HCT116 (cell line): ENCODE measurements at regions not wholly inside any gene's neighbourhood (a gene's known extent, or its start where the extent isn't known, plus 50 kb on each side); places are given as distances from the start of the nearest gene placed in this dataset.

Experiments used
- ATAC-seq: fragments of 200-7000 bp; cut with Tn5 transposase; 2 replicates; pipeline ENCODE4 v1.9.1; 2020; ENCODE audit warnings: mild to moderate bottlenecking, moderate library complexity
- BruUV-seq: library from RNA; stranded (reverse); fragments of 400-500 nt; replicated peaks from 2 replicates; lab custom pipeline; 2021; lab: Mats Ljungman, UMichigan
- CTCF ChIA-PET: fragments of 300-600 bp; sonication (Branson Sonifier 250); formaldehyde crosslinking; loops from one replicate; lab custom pipeline; 2021; ENCODE audit warnings: antibody characterized with exemption; lab: Charles Lee
- POLR2A ChIA-PET: fragments of 300-600, 350-600 bp; sonication (Branson Sonifier 250); formaldehyde crosslinking; loops from one replicate; lab custom pipeline; 2021; ENCODE audit warnings: antibody characterized with exemption; lab: Charles Lee
- RAD21 ChIA-PET, 2 experiments: fragments of 300-600 bp; sonication (Branson Sonifier 250); formaldehyde crosslinking; loops; one replicate each; lab custom pipeline; 2023; ENCODE audit warnings: low total read pairs in 2 of 2; ENCODE audit not compliant: uncharacterized antibody in 2 of 2, unreplicated experiment in 2 of 2, low non-redundant PET in 1 of 2; lab: Charles Lee
- DNase-seq: peaks from one replicate; pipeline ENCODE4 v3.0.0-alpha.2; 2010; ENCODE audit warnings: low read depth, low spot score
- H2AFZ ChIP-seq: fragments of 200-600 bp; shearing (Covaris generic), sonication (generic); 2 replicates; pipeline ENCODE4 v1.6.1; 2017; ENCODE audit warnings: low read depth, mixed run types, mixed read lengths, antibody characterized with exemption, low read length; ENCODE audit not compliant: poor library complexity, severe bottlenecking
- H3K27ac ChIP-seq: 2 replicates; pipeline ENCODE4 v1.5.1; 2012; ENCODE audit warnings: low read depth, low read length
- H3K27me3 ChIP-seq: fragments of 200-600 bp; sonication (generic); 2 replicates; pipeline ENCODE4 v1.6.1; 2016; ENCODE audit warnings: mixed run types, low read length, mixed read lengths; ENCODE audit not compliant: insufficient read depth
- H3K36me3 ChIP-seq, 2 experiments: fragments of 200-500 bp in 1 of 2; fragments of 200-600 bp in 1 of 2; sonication (Bioruptor generic) in 1 of 2; sonication (generic) in 1 of 2; 2 replicates each; pipeline versions ENCODE4 v1.5.1 to v1.6.1; 2014 to 2016; ENCODE audit warnings: low read length in 2 of 2, inconsistent platforms in 1 of 2, mixed read lengths in 1 of 2, mixed run types in 1 of 2; ENCODE audit not compliant: insufficient read depth in 2 of 2, control insufficient read depth in 1 of 2
- H3K4me1 ChIP-seq, 2 experiments: fragments of 200-600 bp in 1 of 2; sonication (generic) in 1 of 2; 2 replicates each; pipeline versions ENCODE4 v1.5.1 to v1.6.1; 2012 to 2017; ENCODE audit warnings: low read length in 2 of 2, inconsistent platforms in 1 of 2, mild to moderate bottlenecking in 1 of 2, mixed read lengths in 1 of 2, mixed run types in 1 of 2, moderate library complexity in 1 of 2; ENCODE audit not compliant: insufficient read depth in 2 of 2, control insufficient read depth in 1 of 2
- H3K4me2 ChIP-seq: fragments of 200-600 bp; sonication (generic); 2 replicates; pipeline ENCODE4 v1.6.1; 2017; ENCODE audit warnings: mixed run types, low read length, mixed read lengths
- H3K4me3 ChIP-seq, 2 experiments: fragments of 200-600 bp in 1 of 2; sonication (generic) in 1 of 2; replicated peaks in 1 of 2; 2 replicates each; pipeline ENCODE4 v1.5.1; 2011 to 2016; ENCODE audit warnings: low read length in 2 of 2, control low read depth in 1 of 2, low read depth in 1 of 2, mild to moderate bottlenecking in 1 of 2, mixed read lengths in 1 of 2, mixed run types in 1 of 2
- H3K79me2 ChIP-seq: fragments of 200-600 bp; sonication (generic); 2 replicates; pipeline ENCODE4 v1.6.1; 2017; ENCODE audit warnings: mild to moderate bottlenecking, mixed run types, low read length, moderate library complexity, mixed read lengths; ENCODE audit not compliant: insufficient read depth
- H3K9ac ChIP-seq: fragments of 200-600 bp; sonication (generic); 2 replicates; pipeline ENCODE4 v1.6.1; 2016; ENCODE audit warnings: low read length, mixed read lengths
- H3K9me2 ChIP-seq: fragments of 200-600 bp; sonication (generic), shearing (Covaris generic); 2 replicates; pipeline ENCODE4 v1.6.1; 2017; ENCODE audit warnings: mixed run types, mild to moderate bottlenecking, moderate library complexity; ENCODE audit not compliant: insufficient read depth
- H3K9me3 ChIP-seq, 2 experiments: fragments of 200-500 bp in 1 of 2; fragments of 200-600 bp in 1 of 2; sonication (Bioruptor generic) in 1 of 2; sonication (generic) in 1 of 2; 2 replicates each; pipeline ENCODE4 v1.6.1; 2014 to 2017; ENCODE audit warnings: low read length in 2 of 2, mixed read lengths in 2 of 2, inconsistent platforms in 1 of 2, low read depth in 1 of 2, mild to moderate bottlenecking in 1 of 2, mixed run types in 1 of 2, moderate library complexity in 1 of 2; ENCODE audit not compliant: control insufficient read depth in 1 of 2, insufficient read depth in 1 of 2
- H4K20me1 ChIP-seq: fragments of 200-600 bp; sonication (generic), shearing (Covaris generic); 2 replicates; pipeline ENCODE4 v1.6.1; 2017; ENCODE audit warnings: mixed run types, mild to moderate bottlenecking, moderate library complexity; ENCODE audit not compliant: insufficient read depth
- CBX3 ChIP-seq: IDR thresholded peaks from 2 replicates; pipeline ENCODE4 v1.6.1; 2012; ENCODE audit warnings: low read depth
- CEBPB ChIP-seq: IDR thresholded peaks from 2 replicates; pipeline ENCODE4 v1.6.1; 2012; ENCODE audit warnings: low read depth
- EGR1 ChIP-seq: IDR thresholded peaks from 2 replicates; pipeline ENCODE4 v1.6.1; 2012; ENCODE audit warnings: low read depth
- EZH2 ChIP-seq: fragments of 200-600 bp; sonication (generic); IDR thresholded peaks from 2 replicates; pipeline ENCODE4 v1.6.1; 2017; ENCODE audit warnings: antibody characterized with exemption, mixed run types
- EZH2phosphoT487 ChIP-seq: fragments of 200-600 bp; IDR thresholded peaks from 2 replicates; pipeline ENCODE4 v1.6.1; 2018; ENCODE audit warnings: antibody characterized with exemption, borderline replicate concordance
- POLR2A ChIP-seq: IDR thresholded peaks from 2 replicates; pipeline ENCODE4 v1.7.0; 2011; ENCODE audit warnings: borderline replicate concordance; ENCODE audit not compliant: insufficient read depth, insufficient read length; ENCODE audit errors: extremely low read depth
- POLR2AphosphoS5 ChIP-seq: IDR thresholded peaks from 2 replicates; pipeline ENCODE4 v1.6.1; 2011; ENCODE audit warnings: mild to moderate bottlenecking, low read depth, low read length, moderate library complexity
- RAD21 ChIP-seq: IDR thresholded peaks from 2 replicates; pipeline ENCODE4 v1.6.1; 2012; ENCODE audit warnings: low read depth, mild to moderate bottlenecking
- SIN3A ChIP-seq: IDR thresholded peaks from 2 replicates; pipeline ENCODE4 v1.6.1; 2012; ENCODE audit warnings: low read depth
- SP1 ChIP-seq: IDR thresholded peaks from 2 replicates; pipeline ENCODE4 v1.6.1; 2012; ENCODE audit warnings: low read depth
- TCF7L2 ChIP-seq: IDR thresholded peaks from 2 replicates; pipeline ENCODE4 v1.7.0; 2011; ENCODE audit warnings: borderline replicate concordance, inconsistent platforms; ENCODE audit not compliant: insufficient read depth, insufficient read length; ENCODE audit errors: extremely low read depth
- YY1 ChIP-seq: IDR thresholded peaks from 2 replicates; pipeline ENCODE4 v1.6.1; 2011; ENCODE audit warnings: low read length, low read depth, moderate library complexity, mild to moderate bottlenecking; ENCODE audit not compliant: insufficient replicate concordance; ENCODE audit errors: extremely low read depth
- ZFX ChIP-seq: fragments of 450-650 bp; IDR thresholded peaks from 2 replicates; pipeline ENCODE4 v1.6.1; 2017
- ZNF274 ChIP-seq: fragments of 200-500 bp; sonication (Bioruptor generic); IDR thresholded peaks from 2 replicates; pipeline ENCODE4 v1.6.1; 2014; ENCODE audit warnings: mild to moderate bottlenecking, low read depth, low read length, inconsistent platforms
- intact Hi-C: fragments of 100-400 bp; cut with micrococcal nuclease; formaldehyde crosslinking; loops from 2 replicates; pipeline ENCODE4 v1.10.0; 2022
- TF ChIP-seq, protein P1 (sequence below), 3 experiments: fragments of 200-600 bp in 1 of 3; sonication (generic) in 1 of 3; IDR thresholded peaks in 2 of 3; conservative IDR thresholded peaks in 1 of 3; 2 replicates each; pipeline ENCODE4 v1.5.1; 2012 to 2017; ENCODE audit warnings: low read depth in 2 of 3, low read length in 2 of 3, antibody characterized with exemption in 1 of 3, borderline replicate concordance in 1 of 3, control low read depth in 1 of 3, mild to moderate bottlenecking in 1 of 3, mixed read lengths in 1 of 3, mixed run types in 1 of 3, moderate library complexity in 1 of 3; ENCODE audit not compliant: insufficient read depth in 1 of 3
- TF ChIP-seq, protein P2 (sequence below): IDR thresholded peaks from 2 replicates; pipeline ENCODE4 v1.6.1; 2012; ENCODE audit warnings: low read depth

DNA sequence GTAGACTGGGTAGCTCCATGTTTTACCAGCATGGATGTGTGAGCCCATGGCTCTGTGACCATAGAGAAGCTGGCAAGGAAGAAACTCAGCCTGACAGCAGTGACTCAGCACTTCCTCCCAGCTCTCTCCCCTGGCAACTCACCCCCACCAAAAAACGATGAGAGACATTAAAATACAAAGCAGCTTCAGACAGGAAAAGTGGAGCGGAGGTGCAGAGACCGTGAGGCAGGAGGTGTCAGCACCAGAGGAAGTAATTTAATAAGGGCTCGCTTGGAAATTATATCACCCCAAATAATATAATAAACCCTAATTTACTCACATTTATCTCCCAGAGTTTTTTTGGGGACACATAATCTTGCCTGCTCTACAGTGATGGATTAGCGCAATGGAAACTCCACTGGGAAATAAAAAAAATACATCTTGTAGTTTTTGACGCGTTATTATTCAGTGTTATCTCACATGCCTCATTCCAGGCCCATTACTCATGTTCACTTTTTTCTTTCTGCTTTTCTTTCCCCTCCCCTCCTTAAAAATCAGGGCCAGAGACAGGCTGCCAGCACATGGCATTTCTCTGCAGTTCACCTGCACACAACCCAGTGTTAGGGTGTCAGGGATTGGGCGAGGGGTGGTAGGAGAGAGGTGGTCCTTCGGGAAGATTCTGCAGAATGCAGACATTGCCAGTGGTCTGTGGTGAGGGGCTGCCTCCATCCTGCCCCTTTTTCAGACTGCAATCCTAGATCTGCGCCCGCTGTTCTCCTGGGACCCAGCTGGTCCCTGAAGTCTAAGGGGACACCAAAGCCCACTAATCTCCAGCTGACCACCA, 170.8 kb downstream of the BUD13 start:
- CTCF ChIA-PET: no interaction called here
- Histone ChIP-seq H3K4me3 (no peak overlapping the region), H2AFZ (no peak overlapping the region), H3K9me2 (no peaks in the 10 kb centered on the region), H3K36me3 (no peaks in the 10 kb centered on the region), H3K9ac (no peak overlapping the region), H3K27me3 (peaks cover 21% of the 10 kb centered on the region), H3K27ac (no peak overlapping the region), H3K79me2 (no peaks in the 10 kb centered on the region), H3K4me1 (peaks cover 0 to 5% of the 10 kb centered on the region in 2 experiments; a peak in 1 of 4 replicates), H3K4me2 (no peak overlapping the region), H3K9me3 (no peaks in the 10 kb centered on the region), H4K20me1 (no peaks in the 10 kb centered on the region)
- TF ChIP-seq ZNF274: no peak
- TF ChIP-seq EZH2: no peak
- TF ChIP-seq, protein P1, sequence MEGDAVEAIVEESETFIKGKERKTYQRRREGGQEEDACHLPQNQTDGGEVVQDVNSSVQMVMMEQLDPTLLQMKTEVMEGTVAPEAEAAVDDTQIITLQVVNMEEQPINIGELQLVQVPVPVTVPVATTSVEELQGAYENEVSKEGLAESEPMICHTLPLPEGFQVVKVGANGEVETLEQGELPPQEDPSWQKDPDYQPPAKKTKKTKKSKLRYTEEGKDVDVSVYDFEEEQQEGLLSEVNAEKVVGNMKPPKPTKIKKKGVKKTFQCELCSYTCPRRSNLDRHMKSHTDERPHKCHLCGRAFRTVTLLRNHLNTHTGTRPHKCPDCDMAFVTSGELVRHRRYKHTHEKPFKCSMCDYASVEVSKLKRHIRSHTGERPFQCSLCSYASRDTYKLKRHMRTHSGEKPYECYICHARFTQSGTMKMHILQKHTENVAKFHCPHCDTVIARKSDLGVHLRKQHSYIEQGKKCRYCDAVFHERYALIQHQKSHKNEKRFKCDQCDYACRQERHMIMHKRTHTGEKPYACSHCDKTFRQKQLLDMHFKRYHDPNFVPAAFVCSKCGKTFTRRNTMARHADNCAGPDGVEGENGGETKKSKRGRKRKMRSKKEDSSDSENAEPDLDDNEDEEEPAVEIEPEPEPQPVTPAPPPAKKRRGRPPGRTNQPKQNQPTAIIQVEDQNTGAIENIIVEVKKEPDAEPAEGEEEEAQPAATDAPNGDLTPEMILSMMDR (IDR thresholded peaks at IDR 0.05 in 2 of 3, conservative IDR thresholded peaks at IDR 0.05 in 1 of 3; ENCODE audit: borderline replicate concordance in 1 of 3, insufficient read depth in 1 of 3, low read depth in 2 of 3, low read length in 2 of 3): no peak
- TF ChIP-seq CBX3: no peak
- TF ChIP-seq RAD21: no peak
- TF ChIP-seq, protein P2, sequence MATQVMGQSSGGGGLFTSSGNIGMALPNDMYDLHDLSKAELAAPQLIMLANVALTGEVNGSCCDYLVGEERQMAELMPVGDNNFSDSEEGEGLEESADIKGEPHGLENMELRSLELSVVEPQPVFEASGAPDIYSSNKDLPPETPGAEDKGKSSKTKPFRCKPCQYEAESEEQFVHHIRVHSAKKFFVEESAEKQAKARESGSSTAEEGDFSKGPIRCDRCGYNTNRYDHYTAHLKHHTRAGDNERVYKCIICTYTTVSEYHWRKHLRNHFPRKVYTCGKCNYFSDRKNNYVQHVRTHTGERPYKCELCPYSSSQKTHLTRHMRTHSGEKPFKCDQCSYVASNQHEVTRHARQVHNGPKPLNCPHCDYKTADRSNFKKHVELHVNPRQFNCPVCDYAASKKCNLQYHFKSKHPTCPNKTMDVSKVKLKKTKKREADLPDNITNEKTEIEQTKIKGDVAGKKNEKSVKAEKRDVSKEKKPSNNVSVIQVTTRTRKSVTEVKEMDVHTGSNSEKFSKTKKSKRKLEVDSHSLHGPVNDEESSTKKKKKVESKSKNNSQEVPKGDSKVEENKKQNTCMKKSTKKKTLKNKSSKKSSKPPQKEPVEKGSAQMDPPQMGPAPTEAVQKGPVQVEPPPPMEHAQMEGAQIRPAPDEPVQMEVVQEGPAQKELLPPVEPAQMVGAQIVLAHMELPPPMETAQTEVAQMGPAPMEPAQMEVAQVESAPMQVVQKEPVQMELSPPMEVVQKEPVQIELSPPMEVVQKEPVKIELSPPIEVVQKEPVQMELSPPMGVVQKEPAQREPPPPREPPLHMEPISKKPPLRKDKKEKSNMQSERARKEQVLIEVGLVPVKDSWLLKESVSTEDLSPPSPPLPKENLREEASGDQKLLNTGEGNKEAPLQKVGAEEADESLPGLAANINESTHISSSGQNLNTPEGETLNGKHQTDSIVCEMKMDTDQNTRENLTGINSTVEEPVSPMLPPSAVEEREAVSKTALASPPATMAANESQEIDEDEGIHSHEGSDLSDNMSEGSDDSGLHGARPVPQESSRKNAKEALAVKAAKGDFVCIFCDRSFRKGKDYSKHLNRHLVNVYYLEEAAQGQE: no peak
- no peak for TF ChIP-seq EGR1
- no peak for TF ChIP-seq POLR2A
- no peak for TF ChIP-seq SP1
- no peak for TF ChIP-seq POLR2AphosphoS5
- no peak for TF ChIP-seq CEBPB
- TF ChIP-seq TCF7L2: no peak
- no peak for TF ChIP-seq SIN3A
- TF ChIP-seq EZH2phosphoT487: no peak
- no peak for TF ChIP-seq ZFX
- TF ChIP-seq YY1: no peak
- intact Hi-C loops: no loop called here
- RAD21 ChIA-PET: no interaction called here
- BruUV-seq: no TSS peak
- ATAC-seq: no peak
- DNase-seq: no peak
- POLR2A ChIA-PET: no interaction called here
